Superior temporal gyrus (tissue), 1 donor: ENCODE measurements at regions not wholly inside any gene's neighbourhood (a gene's known extent, or its start where the extent isn't known, plus 50 kb on each side); places are given as distances from the start of the nearest gene placed in this dataset.

Experiments
- DNase-seq: peaks from one replicate; pipeline ENCODE4 v3.0.0-alpha.2; 2016; ENCODE audit errors: extremely low spot score

DNA sequence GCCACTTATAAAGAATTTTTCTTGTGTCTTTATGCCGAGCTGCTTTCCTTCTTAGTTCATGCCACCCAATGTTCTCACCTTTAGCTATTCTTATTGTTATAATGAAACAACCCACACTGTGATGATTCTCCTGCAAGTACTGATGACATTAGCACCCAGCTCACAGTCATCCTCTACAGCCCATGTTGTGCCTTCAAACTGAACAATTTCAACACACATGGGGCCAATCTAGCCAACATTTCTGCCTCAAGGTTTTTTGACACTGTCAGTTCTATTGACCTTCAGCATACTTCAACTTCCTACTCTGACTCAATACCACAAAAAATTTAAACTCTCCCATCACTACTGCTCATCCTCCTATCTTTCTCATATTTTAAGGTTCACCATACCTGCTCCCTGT, 752.4 kb downstream of the FGF9 start:
- no peak for DNase-seq

- DNase-seq: no peak
Measured at GRCh38 chr13:22425087-22425486, 754.2 kb downstream of the FGF9 start.

- DNase-seq: no peak
Measured at GRCh38 chr13:22427066-22427465, 753.7 kb upstream of the SGCG start.

DNA sequence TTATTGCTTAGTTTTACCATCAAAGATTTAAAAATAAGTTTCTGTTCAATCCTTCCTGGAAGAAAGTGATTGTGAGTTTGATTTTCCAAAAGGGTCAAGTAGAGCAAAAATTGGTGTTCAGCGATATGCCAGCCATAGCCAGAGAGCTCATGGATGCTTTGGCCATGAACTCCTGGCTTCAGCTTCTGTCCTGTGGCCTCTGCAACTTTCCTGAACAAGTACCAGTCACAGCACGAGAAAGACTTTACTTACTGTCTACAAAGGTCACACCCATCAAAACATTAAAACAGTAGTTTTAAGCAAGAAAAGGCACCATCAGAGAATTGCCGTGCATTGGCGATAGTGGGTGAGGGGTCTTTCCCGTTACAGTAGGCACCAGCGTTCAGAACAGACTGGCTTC, 753.0 kb upstream of the SGCG start:
- no peak for DNase-seq

GRCh38 chr13:22428188-22428828, 752.5 kb upstream of the SGCG start:
- no peak for DNase-seq

DNA sequence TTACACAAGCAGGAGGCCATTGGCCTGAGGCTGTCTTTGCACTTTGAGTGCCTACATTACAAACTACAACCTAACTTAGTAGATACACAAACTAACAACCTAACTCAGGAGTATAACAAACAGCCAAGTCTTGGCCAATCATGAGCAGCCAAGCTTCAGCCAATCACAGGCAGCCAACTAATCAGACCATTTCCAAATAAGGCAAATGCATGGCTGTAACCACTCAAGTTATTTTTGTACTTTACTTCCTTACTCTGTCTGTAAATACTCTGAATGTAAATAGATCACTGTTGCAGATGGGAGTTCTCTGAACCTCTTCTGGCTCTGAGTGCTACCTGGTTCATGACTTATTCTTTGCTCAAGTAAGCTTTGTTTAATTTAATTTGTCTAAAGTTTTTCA, 748.1 kb upstream of the SGCG start:
- no peak for DNase-seq

DNA sequence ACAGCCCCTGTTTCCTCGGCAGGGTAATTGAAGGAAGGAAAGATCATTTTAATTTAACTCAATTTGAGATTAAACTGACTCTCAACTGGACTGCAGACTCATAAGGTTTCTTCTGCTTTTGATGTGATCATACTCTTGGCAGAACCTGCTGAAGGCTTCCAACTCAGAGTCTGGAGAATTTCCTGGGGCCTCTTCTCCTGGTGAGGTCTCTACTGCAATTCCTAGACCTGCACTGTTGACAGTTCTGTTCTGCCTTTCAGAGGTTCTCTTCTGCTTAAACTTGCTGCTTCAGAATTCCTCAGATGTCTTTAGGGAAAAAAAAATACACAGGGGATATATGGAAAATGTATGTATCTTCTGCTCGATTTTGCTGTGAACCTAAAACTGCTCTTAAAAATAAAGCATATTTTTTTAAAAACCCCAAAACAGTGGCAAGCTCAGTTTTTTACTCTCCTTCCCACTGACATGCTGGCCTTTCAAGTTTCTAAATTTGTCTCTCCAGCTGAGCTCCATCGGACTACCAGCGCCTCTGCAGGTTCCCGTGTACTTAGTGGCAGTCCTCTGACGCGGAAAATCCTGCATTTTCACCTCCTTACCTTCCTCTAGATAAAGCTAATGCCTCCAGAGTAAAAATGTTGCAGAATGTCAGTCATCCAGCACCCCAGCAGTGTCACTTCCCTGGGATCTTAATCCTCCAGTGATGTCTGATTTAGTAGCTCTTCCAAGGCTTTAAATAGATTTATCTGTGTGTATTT, 733.5 kb upstream of the SGCG start:
- no peak for DNase-seq

DNA sequence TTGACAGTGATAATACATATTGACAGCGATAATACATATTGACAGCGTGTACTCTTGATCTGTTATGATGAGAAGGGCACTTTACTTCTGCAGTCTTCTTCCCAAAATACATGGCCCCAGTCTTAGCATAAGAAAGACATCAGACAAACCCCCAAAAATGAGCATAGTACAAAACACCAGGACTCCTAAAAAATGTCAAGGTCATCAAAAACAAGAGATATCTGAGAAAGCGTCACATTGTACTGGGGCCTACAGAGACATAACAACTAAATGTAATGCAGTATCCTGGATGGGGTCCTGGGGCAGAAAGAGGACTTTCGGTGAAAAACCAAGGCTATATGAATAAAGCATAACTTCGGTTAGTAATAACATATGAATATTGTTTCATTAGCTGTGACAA, 731.5 kb upstream of the SGCG start:
- no peak for DNase-seq

- no peak for DNase-seq
Measured at GRCh38 chr13:22451327-22451741, 729.4 kb upstream of the SGCG start.

DNA sequence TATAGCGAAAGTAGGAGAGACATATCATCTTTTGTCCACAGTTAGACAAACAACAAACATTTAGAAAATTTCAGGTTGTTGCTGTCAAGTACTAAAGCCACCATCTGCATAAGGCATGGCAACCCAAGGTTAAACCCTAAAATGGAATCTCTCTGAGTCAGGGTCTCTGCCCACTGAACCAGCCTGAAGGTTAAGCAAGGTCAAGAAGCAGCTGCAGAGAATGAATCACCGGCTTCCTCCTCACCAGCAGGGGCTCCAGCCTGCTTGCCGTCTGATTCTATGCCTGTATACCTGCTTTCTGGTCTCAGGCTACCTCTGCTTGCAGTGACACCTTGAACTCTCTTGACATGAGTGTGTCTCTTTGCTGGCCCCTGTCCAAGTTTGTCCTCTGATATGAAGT, 726.2 kb upstream of the SGCG start:
- DNase-seq: no peak

- no peak for DNase-seq
Measured at GRCh38 chr13:22455036-22455435, 725.7 kb upstream of the SGCG start.

DNA sequence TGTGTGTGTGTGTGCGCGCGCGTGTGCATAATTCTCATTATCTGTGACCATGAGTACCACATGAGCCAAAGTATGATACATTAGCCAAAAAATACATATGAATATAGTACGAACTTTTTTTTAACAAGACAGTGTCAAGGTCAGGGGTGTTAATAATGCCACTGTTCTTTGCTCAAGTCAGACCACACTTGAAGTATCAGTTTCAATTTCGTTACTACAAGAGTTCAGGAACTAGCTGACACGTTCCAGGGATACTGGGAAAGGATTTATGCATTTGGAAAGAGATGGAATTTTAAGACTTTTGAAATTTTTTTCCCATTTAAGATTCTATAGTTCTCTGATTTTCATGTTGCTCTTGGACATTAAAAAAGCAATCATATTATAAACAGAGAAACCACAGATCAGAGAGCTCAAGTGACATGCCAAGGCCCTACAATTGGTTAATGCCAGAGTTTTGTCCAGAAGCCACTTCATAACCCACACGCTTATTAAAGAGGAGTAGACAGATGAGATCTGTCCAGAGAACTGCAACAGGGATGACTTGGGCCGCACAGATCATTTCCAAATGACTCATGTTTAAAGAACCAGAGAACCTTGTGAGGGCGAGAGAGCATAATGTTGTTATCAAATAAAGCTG, 718.8 kb upstream of the SGCG start:
- DNase-seq: no peak

GRCh38 chr13:22463089-22463488, 717.7 kb upstream of the SGCG start:
- no peak for DNase-seq

- DNase-seq: no peak
Measured at GRCh38 chr13:22468045-22468444, 712.7 kb upstream of the SGCG start.

DNA sequence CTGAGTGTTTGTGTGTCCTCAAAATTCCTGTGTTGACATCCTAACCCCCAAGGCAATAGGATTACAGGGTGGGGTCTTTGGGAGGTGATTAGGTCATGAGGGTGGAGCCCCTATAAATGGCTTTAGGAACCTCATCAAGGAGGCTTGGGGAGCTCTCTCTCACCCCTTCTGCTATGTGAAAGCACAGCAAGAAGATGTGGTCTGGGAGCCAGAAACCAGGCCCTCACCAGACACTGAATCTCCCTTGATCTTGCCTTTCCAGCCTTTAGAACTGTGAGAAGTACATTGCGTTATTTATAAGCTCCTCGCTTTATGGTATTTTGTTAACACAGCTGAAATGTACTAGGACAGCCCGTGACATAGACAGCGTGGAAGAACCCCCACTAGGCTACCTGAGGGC, 712.0 kb upstream of the SGCG start:
- no peak for DNase-seq

DNA sequence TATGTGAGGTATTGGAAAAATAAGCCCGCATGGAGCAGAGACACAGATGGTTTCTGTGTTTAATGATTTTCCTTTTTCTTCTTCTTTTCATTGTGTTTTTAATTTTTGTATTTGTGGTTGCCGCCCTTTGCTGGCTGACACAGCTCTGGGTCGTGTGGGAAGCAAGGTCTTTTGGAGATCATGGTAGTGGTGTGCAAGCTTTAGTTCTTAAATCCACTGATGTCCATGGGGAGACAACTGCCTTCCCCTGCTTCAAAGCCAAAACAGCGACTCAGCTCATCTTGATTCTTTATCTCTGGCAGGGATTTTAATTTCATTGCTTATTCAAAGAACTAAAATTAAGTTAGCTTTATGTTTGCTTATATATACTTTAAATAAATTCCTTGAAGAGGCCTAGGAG, 711.3 kb upstream of the SGCG start:
- DNase-seq: no peak

DNA sequence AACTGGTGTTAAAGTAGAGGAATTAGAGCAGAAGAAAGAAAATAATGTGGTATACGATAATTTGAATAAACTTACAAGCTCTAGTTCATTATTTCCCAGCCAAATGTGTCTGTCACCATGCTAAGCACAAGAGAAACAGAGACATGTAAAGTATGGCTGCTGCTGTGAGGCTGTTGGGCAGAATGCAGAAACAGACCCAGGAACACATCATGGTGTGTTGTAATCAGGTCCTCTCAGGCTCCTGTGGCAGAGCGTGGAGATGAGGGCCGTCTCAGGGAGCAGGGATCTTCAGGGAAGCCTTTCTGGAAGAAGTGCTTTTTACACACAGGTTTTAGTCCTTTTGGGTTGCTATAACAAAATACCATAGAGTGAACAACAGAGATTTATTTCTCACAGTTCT, 710.7 kb upstream of the SGCG start:
- no peak for DNase-seq

GRCh38 chr13:22482496-22483000, 698.2 kb upstream of the SGCG start:
- DNase-seq: no peak

- no peak for DNase-seq
Measured at GRCh38 chr13:22483276-22483675, 697.5 kb upstream of the SGCG start.

DNA sequence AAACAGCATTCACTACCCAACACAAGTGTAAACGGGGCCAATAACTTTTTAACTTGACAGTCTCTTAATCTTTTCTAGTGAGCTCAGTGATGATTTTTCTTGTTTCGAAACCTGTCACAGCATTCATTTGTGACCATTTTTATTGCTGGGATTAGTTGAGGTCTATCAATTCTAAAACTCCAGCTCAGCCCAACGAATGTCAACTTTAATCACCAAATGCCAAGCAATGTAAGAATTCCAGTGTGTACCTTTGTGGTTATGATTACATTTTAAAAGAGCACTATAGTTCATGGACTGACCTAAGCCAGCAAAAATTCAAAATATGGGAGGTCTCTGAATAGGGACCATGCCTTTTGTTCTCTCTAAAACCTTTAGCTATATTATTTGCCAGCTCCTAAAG, 694.3 kb upstream of the SGCG start:
- DNase-seq: no peak

DNA sequence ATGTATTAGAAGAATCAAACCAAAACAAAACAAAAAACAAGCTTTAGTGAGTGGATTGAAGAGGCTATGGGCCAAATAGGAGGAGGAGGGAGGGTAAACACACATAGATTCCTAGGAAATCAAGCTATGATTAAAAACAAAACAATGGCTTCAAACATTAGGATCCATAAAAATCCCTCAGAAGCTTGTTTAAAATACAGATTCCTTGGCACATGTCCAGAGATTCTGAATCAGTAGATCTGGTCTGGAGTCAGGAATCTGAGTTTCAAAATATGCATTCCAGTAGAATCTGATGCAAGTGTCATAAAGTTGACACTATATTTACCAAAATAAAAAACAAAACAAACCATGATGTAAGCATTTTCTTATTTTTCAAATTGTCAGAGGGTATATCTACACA, 692.8 kb upstream of the SGCG start:
- no peak for DNase-seq

GRCh38 chr13:22489771-22490170, 691.0 kb upstream of the SGCG start:
- no peak for DNase-seq

GRCh38 chr13:22495819-22496218, 685.0 kb upstream of the SGCG start:
- no peak for DNase-seq
